WTC11 (cell line): ENCODE measurements at regions not wholly inside any gene's neighbourhood (a gene's known extent, or its start where the extent isn't known, plus 50 kb on each side); places are given as distances from the start of the nearest gene placed in this dataset.

Source experiments
- ATAC-seq: fragments of 200-7000 bp; cut with Tn5 transposase; 2 replicates; pipeline ENCODE4 v1.10.0; 2021; ENCODE audit warnings: mild to moderate bottlenecking, moderate library complexity
- CTCF ChIA-PET: fragments of 300-600 bp; sonication (Branson Sonifier 250); formaldehyde crosslinking; loops from one replicate; lab custom pipeline; 2021; ENCODE audit warnings: antibody characterized with exemption; lab: Charles Lee
- POLR2A ChIA-PET: fragments of 350-600 bp; sonication (Branson Sonifier 250); formaldehyde crosslinking; loops from one replicate; lab custom pipeline; 2021; ENCODE audit warnings: antibody characterized with exemption; lab: Charles Lee
- DNase-seq: peaks from one replicate; pipeline ENCODE4 v3.0.0; 2021; ENCODE audit warnings: low spot score
- H3K27ac Mint-ChIP-seq: 2 replicates; pipeline ENCODE4 v1.8.0; 2021; ENCODE audit warnings: mixed read lengths
- H3K27me3 Mint-ChIP-seq: 2 replicates; pipeline ENCODE4 v1.8.0; 2021; ENCODE audit warnings: low read depth, mild to moderate bottlenecking, moderate library complexity, mixed read lengths
- H3K36me3 Mint-ChIP-seq: 2 replicates; pipeline ENCODE4 v1.8.0; 2021; ENCODE audit warnings: mixed read lengths
- H3K4me1 Mint-ChIP-seq: 2 replicates; pipeline ENCODE4 v1.8.0; 2022; ENCODE audit warnings: mixed read lengths
- H3K4me3 Mint-ChIP-seq: 2 replicates; pipeline ENCODE4 v1.8.0; 2021; ENCODE audit warnings: mild to moderate bottlenecking, moderate library complexity, mixed read lengths
- H3K9me3 Mint-ChIP-seq: 2 replicates; pipeline ENCODE4 v1.8.0; 2021; ENCODE audit warnings: mixed read lengths
- CREB1 ChIP-seq: sonication (generic); formaldehyde crosslinking; IDR thresholded peaks from 2 replicates; pipeline ENCODE4 v1.8.0; 2023; ENCODE audit warnings: mild to moderate bottlenecking, missing genetic modification reagents
- CREM ChIP-seq: sonication (generic); formaldehyde crosslinking; IDR thresholded peaks from 2 replicates; pipeline ENCODE4 v1.8.1; 2022; ENCODE audit warnings: mild to moderate bottlenecking, missing genetic modification reagents, moderate library complexity
- ELF4 ChIP-seq: sonication (generic); formaldehyde crosslinking; IDR thresholded peaks from 2 replicates; pipeline ENCODE4 v1.8.1; 2022; ENCODE audit warnings: low read depth, mild to moderate bottlenecking, moderate library complexity, missing genetic modification reagents
- ESRRA ChIP-seq: sonication (generic); formaldehyde crosslinking; IDR thresholded peaks from 2 replicates; pipeline ENCODE4 v1.8.1; 2022; ENCODE audit warnings: mild to moderate bottlenecking, missing genetic modification reagents, borderline replicate concordance
- GABPB1 ChIP-seq: sonication (generic); formaldehyde crosslinking; IDR thresholded peaks from 2 replicates; pipeline ENCODE4 v1.8.1; 2023; ENCODE audit warnings: mild to moderate bottlenecking, missing genetic modification reagents
- GRHL2 ChIP-seq: fragments of 250-450 bp; sonication (Bioruptor Pico); IDR thresholded peaks from 2 replicates; pipeline ENCODE4 v1.8.0; 2022; ENCODE audit warnings: mild to moderate bottlenecking, moderate library complexity; ENCODE audit not compliant: insufficient replicate concordance, severe bottlenecking
- GTF2I ChIP-seq: fragments of 250-450 bp; sonication (Bioruptor Pico); conservative IDR thresholded peaks from 2 replicates; pipeline ENCODE4 v1.4.0; 2021; ENCODE audit warnings: mild to moderate bottlenecking
- NFYB ChIP-seq: sonication (generic); formaldehyde crosslinking; conservative IDR thresholded peaks from 2 replicates; pipeline ENCODE4 v1.8.0; 2022; ENCODE audit warnings: low read depth, missing genetic modification reagents
- ZNF138 ChIP-seq: sonication (generic); formaldehyde crosslinking; conservative IDR thresholded peaks from 2 replicates; pipeline ENCODE4 v1.8.1; 2022; ENCODE audit warnings: mild to moderate bottlenecking, moderate library complexity, missing genetic modification reagents
- ZNF416 ChIP-seq: fragments of 250-450 bp; sonication (Bioruptor Pico); IDR thresholded peaks from 2 replicates; pipeline ENCODE4 v1.9.0; 2021; ENCODE audit warnings: mild to moderate bottlenecking, inconsistent platforms
- TF ChIP-seq, protein P1 (sequence below): sonication (generic); formaldehyde crosslinking; IDR thresholded peaks from 2 replicates; pipeline ENCODE4 v1.8.1; 2023; ENCODE audit warnings: mild to moderate bottlenecking, missing genetic modification reagents, moderate library complexity
- TF ChIP-seq, protein P2 (sequence below): sonication (generic); formaldehyde crosslinking; conservative IDR thresholded peaks from 2 replicates; pipeline ENCODE4 v1.8.1; 2023; ENCODE audit warnings: mild to moderate bottlenecking, low read depth, missing genetic modification reagents, moderate library complexity
- TF ChIP-seq, protein P3 (sequence below): fragments of 250-450 bp; sonication (Bioruptor Pico); IDR thresholded peaks from 2 replicates; pipeline ENCODE4 v1.9.0; 2021; ENCODE audit warnings: mild to moderate bottlenecking
- TF ChIP-seq, protein P4 (sequence below): fragments of 250-450 bp; sonication (Bioruptor Pico); conservative IDR thresholded peaks from 2 replicates; pipeline ENCODE4 v1.9.0; 2021; ENCODE audit warnings: mild to moderate bottlenecking
- TF ChIP-seq, protein P5 (sequence below): sonication (generic); formaldehyde crosslinking; IDR thresholded peaks from 2 replicates; pipeline ENCODE4 v1.8.0; 2022; ENCODE audit warnings: mild to moderate bottlenecking, missing genetic modification reagents
- TF ChIP-seq, protein P6 (sequence below): sonication (generic); formaldehyde crosslinking; IDR thresholded peaks from 2 replicates; pipeline ENCODE4 v1.8.0; 2022; ENCODE audit warnings: mild to moderate bottlenecking, missing genetic modification reagents

DNA sequence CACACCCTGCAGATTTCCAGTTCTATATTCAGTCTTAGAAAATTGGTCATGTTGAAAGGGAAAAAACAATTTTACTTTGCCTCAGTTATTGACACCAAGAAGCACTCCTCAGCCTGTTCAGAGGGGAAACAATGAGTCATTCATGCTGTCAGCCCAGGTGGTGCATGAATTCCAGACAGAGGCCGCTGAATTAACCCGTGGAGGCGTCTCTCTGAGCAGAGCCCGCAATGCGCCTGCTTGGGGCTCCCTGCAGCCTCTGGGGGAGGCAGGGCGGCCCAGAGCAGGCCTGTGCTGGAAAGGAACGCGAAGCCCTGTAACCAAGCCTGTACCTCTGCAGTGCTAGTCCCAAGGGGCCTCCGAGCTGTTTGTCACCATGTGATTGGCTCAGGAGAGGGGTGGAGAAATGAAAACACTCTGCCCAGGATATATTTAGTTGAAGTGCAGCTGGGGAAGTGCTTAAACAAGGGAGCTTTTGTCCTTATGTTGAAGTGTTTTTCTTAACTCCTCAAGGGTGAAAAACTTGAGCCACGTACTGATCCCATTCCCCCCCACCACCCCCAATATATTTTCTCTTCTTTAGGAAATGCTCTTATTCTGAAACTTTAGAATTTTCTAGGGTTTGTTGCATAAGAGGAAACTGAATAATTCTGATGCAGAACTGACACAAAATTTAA is 68.3 kb upstream of the CHD2 start (continued):
- TF ChIP-seq ZNF416 (CRISPR knock-in tag), result no peak
- peak; percentile 56; the same call in 1 of the 2 replicates for TF ChIP-seq GABPB1 (CRISPR knock-in tag)
- peak; percentile 51; the same call in 1 of the 2 replicates for TF ChIP-seq CREM (CRISPR knock-in tag)
- TF ChIP-seq, protein P1, sequence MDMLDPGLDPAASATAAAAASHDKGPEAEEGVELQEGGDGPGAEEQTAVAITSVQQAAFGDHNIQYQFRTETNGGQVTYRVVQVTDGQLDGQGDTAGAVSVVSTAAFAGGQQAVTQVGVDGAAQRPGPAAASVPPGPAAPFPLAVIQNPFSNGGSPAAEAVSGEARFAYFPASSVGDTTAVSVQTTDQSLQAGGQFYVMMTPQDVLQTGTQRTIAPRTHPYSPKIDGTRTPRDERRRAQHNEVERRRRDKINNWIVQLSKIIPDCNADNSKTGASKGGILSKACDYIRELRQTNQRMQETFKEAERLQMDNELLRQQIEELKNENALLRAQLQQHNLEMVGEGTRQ (CRISPR knock-in tag), result peak; percentile 62

DNA sequence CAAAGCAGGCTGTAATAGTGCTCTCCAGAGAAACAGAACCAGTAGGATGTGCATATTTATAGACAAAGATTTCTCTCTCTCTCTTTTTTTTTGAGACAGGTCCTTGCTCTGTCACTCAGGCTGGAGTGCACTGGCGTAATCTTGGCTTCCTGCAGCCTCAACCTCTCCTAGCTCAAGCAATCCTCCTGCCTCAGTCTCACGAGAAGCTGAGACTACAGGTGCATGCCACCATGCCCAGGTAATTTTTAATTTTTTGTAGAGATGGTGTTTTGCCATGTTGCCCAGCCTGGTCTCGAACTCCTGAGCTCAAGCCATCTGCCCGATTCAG is 67.1 kb upstream of the CHD2 start:
- TF ChIP-seq GRHL2 (CRISPR knock-in tag) (no peak), GABPB1 (CRISPR knock-in tag) (no peak), GTF2I (CRISPR knock-in tag) (no peak), ESRRA (CRISPR knock-in tag) (no peak), CREB1 (CRISPR knock-in tag) (no peak), ZNF138 (CRISPR knock-in tag) (no peak), NFYB (no peak), CREM (CRISPR knock-in tag) (no peak), ELF4 (CRISPR knock-in tag) (no peak)
- TF ChIP-seq, protein P2, sequence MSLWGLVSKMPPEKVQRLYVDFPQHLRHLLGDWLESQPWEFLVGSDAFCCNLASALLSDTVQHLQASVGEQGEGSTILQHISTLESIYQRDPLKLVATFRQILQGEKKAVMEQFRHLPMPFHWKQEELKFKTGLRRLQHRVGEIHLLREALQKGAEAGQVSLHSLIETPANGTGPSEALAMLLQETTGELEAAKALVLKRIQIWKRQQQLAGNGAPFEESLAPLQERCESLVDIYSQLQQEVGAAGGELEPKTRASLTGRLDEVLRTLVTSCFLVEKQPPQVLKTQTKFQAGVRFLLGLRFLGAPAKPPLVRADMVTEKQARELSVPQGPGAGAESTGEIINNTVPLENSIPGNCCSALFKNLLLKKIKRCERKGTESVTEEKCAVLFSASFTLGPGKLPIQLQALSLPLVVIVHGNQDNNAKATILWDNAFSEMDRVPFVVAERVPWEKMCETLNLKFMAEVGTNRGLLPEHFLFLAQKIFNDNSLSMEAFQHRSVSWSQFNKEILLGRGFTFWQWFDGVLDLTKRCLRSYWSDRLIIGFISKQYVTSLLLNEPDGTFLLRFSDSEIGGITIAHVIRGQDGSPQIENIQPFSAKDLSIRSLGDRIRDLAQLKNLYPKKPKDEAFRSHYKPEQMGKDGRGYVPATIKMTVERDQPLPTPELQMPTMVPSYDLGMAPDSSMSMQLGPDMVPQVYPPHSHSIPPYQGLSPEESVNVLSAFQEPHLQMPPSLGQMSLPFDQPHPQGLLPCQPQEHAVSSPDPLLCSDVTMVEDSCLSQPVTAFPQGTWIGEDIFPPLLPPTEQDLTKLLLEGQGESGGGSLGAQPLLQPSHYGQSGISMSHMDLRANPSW (CRISPR knock-in tag), result no peak
- TF ChIP-seq, protein P3, sequence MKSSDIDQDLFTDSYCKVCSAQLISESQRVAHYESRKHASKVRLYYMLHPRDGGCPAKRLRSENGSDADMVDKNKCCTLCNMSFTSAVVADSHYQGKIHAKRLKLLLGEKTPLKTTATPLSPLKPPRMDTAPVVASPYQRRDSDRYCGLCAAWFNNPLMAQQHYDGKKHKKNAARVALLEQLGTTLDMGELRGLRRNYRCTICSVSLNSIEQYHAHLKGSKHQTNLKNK, result no peak
- TF ChIP-seq, protein P4, sequence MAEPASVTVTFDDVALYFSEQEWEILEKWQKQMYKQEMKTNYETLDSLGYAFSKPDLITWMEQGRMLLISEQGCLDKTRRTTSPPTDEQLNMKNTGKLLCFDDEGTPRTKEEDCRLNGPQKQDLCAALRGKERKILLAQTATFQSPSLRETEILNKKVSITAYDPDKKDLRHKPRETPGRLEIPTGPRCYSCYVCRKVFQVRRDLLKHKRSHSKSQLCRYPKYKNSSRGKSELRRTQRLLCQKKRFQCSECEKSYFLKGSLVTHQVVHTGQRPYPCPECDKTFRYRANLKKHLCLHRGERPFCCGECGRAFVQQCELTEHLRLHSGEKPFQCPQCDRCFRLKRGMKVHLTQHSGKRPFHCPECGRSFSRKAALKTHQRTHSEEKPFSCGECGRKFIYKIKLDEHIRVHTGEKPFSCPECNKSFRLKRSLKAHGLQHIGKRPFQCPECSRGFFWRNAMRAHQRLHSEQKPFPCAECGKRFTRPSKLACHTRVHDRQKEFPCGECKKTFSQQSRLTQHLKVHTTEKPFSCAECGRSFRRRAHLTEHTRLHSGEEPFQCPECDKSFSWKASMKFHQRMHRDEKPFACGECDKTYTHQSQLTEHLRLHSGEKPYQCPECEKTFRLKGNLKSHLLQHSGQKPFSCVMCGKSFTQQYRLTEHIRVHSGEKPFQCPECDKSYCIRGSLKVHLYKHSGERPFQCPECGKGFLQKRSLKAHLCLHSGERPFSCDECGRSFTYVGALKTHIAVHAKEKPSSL (CRISPR knock-in tag), result no peak
- TF ChIP-seq, protein P5, sequence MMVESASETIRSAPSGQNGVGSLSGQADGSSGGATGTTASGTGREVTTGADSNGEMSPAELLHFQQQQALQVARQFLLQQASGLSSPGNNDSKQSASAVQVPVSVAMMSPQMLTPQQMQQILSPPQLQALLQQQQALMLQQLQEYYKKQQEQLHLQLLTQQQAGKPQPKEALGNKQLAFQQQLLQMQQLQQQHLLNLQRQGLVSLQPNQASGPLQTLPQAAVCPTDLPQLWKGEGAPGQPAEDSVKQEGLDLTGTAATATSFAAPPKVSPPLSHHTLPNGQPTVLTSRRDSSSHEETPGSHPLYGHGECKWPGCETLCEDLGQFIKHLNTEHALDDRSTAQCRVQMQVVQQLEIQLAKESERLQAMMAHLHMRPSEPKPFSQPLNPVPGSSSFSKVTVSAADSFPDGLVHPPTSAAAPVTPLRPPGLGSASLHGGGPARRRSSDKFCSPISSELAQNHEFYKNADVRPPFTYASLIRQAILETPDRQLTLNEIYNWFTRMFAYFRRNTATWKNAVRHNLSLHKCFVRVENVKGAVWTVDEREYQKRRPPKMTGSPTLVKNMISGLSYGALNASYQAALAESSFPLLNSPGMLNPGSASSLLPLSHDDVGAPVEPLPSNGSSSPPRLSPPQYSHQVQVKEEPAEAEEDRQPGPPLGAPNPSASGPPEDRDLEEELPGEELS (CRISPR knock-in tag), result no peak
- TF ChIP-seq, protein P6, sequence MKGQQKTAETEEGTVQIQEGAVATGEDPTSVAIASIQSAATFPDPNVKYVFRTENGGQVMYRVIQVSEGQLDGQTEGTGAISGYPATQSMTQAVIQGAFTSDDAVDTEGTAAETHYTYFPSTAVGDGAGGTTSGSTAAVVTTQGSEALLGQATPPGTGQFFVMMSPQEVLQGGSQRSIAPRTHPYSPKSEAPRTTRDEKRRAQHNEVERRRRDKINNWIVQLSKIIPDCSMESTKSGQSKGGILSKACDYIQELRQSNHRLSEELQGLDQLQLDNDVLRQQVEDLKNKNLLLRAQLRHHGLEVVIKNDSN (CRISPR knock-in tag), result no peak
- TF ChIP-seq, all 79 proteins: peak for 0
- H3K36me3 Mint-ChIP-seq, result no peaks in the 10 kb centered on the region
- no peaks in the 10 kb centered on the region for H3K27me3 Mint-ChIP-seq
- no peak for DNase-seq
- H3K27ac Mint-ChIP-seq, result peak overlapping the region; percentile 99
- no peak for ATAC-seq
- ChIA-PET POLR2A (interaction anchor here (4.1 to 5.5 kb wide), 2 partner anchors 12 to 48 kb away, joined by 34 to 89 read pairs; no protein-coding TSS in a partner anchor), CTCF (no interaction called here)
- peaks cover 48% of the 10 kb centered on the region for H3K4me1 Mint-ChIP-seq
- no peak overlapping the region for H3K4me3 Mint-ChIP-seq
- no peaks in the 10 kb centered on the region for H3K9me3 Mint-ChIP-seq
